GM21786 (cell line): ENCODE measurements at regions not wholly inside any gene's neighbourhood (a gene's known extent, or its start where the extent isn't known, plus 50 kb on each side); places are given as distances from the start of the nearest gene placed in this dataset.
"Not testable (repeated sequence)": the region's sequence is repeated elsewhere in the genome, so short reads cannot be mapped to it uniquely, and the experiment has no call there.

Experiments
- ATAC-seq: cut with Tn5 transposase; IDR thresholded peaks from one replicate; pipeline ENCODE4 v1.9.1; 2021; ENCODE audit not compliant: unreplicated experiment

GRCh38 chr2:64742678-64743077, 89.0 kb upstream of the SERTAD2 start:
- ATAC-seq = no peak

- ATAC-seq = no peak
Measured at GRCh38 chr2:64743739-64744330, 90.1 kb upstream of the SERTAD2 start.

GRCh38 chr2:64745562-64745961, 91.8 kb upstream of the SERTAD2 start:
- ATAC-seq = no peak

- ATAC-seq = not testable (repeated sequence)
Measured at GRCh38 chr2:64747690-64748091, 94.0 kb upstream of the SERTAD2 start.

GRCh38 chr2:64748147-64748546, 94.4 kb upstream of the SERTAD2 start:
- ATAC-seq = no peak

- ATAC-seq = no peak
Measured at GRCh38 chr2:64748561-64748960, 94.8 kb upstream of the SERTAD2 start.

GRCh38 chr2:64749446-64749845, 95.7 kb upstream of the SERTAD2 start:
- no peak for ATAC-seq

GRCh38 chr2:64750001-64750816, 96.5 kb upstream of the SERTAD2 start:
- no peak for ATAC-seq

- ATAC-seq = peak; percentile 77
Measured at GRCh38 chr2:64750817-64751285, 97.1 kb upstream of the SERTAD2 start.

- peak; percentile 82 for ATAC-seq
Measured at GRCh38 chr2:64751286-64752260, 97.9 kb upstream of the SERTAD2 start.

GRCh38 chr2:64753399-64753798, 99.7 kb upstream of the SERTAD2 start:
- no peak for ATAC-seq

- no peak for ATAC-seq
Measured at GRCh38 chr2:64754570-64754969, 100.9 kb upstream of the SERTAD2 start.

- no peak for ATAC-seq
Measured at GRCh38 chr2:64757126-64757525, 103.4 kb upstream of the SERTAD2 start.

- ATAC-seq = no peak
Measured at GRCh38 chr2:64760128-64760527, 106.4 kb upstream of the SERTAD2 start.

GRCh38 chr2:64762301-64762997, 108.7 kb upstream of the SERTAD2 start:
- no peak for ATAC-seq

- no peak for ATAC-seq
Measured at GRCh38 chr2:64763126-64763525, 109.4 kb upstream of the SERTAD2 start.

- no peak for ATAC-seq
Measured at GRCh38 chr2:64765160-64765805, 111.6 kb upstream of the SERTAD2 start.

- no peak for ATAC-seq
Measured at GRCh38 chr2:64766841-64767669, 113.3 kb upstream of the SERTAD2 start.
